Sigmoid colon (tissue), 4 donors: ENCODE measurements at regions not wholly inside any gene's neighbourhood (a gene's known extent, or its start where the extent isn't known, plus 50 kb on each side); places are given as distances from the start of the nearest gene placed in this dataset.

Experiments used
- EP300 ChIP-seq, 4 donors: sonication (generic); formaldehyde crosslinking; IDR thresholded peaks; one replicate each; pipeline ENCODE4 v1.6.1; 2017; ENCODE audit warnings: antibody characterized with exemption in 4 of 4
- POLR2A ChIP-seq, 2 donors: fragments of 450-650 bp; IDR thresholded peaks; one replicate each; pipeline ENCODE4 v1.6.1; 2016; ENCODE audit warnings: antibody characterized with exemption in 2 of 2, mild to moderate bottlenecking in 2 of 2, moderate library complexity in 2 of 2
- POLR2AphosphoS5 ChIP-seq, 4 donors: sonication (generic); formaldehyde crosslinking; IDR thresholded peaks; one replicate each; pipeline ENCODE4 v1.6.1; 2017; ENCODE audit warnings: antibody characterized with exemption in 4 of 4
- TF ChIP-seq, protein P1 (sequence below), 4 experiments: fragments of 450-650 bp in 3 of 4; fragments of 200-600 bp in 1 of 4; IDR thresholded peaks; one replicate each; pipeline ENCODE4 v1.5.1; 2016 to 2019; ENCODE audit warnings: antibody characterized with exemption in 4 of 4, mild to moderate bottlenecking in 3 of 4, moderate library complexity in 2 of 4

DNA sequence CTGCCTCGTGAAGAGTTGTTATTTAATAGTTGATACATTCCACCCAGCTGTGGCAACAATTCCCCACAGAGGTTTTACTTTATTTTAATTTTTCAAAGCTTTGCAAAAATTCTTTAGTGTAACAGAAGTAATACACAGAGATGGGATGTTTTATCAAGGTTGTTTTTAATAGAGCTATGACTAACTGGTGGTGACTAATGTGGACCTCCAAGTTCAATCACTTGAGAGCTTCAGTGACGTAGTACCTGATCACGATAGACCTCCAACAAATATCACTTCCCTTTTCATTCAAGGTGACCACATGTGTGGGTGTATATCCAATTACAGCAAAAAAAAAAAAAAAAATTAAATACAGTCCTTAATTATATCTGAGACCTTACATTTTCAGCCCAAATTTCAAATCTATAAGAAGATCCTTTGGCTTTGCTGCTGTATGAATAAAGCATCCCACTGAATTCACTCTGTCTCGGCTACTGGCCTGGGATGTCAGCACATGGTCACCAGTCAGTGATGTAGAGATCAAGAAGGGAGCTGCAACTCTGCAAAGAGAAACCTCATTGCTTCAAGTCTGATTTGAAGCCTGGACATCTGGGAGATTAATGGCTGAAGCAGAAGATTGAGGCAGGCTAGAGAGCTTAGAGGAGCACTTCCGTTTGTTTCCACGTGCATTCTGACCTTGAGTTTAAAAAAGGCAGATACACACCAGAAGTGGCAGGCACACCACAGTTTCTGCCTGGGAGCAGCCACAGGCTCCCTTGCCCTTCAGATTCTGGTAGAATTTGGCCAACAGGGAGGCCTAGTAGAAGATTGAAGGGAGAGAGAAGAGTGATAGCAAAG is 345.9 kb upstream of the NOCT start:
- TF ChIP-seq, protein P1, sequence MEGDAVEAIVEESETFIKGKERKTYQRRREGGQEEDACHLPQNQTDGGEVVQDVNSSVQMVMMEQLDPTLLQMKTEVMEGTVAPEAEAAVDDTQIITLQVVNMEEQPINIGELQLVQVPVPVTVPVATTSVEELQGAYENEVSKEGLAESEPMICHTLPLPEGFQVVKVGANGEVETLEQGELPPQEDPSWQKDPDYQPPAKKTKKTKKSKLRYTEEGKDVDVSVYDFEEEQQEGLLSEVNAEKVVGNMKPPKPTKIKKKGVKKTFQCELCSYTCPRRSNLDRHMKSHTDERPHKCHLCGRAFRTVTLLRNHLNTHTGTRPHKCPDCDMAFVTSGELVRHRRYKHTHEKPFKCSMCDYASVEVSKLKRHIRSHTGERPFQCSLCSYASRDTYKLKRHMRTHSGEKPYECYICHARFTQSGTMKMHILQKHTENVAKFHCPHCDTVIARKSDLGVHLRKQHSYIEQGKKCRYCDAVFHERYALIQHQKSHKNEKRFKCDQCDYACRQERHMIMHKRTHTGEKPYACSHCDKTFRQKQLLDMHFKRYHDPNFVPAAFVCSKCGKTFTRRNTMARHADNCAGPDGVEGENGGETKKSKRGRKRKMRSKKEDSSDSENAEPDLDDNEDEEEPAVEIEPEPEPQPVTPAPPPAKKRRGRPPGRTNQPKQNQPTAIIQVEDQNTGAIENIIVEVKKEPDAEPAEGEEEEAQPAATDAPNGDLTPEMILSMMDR (IDR thresholded peaks at IDR 0.05) = no peak
- no peak for TF ChIP-seq POLR2AphosphoS5 (IDR thresholded peaks at IDR 0.05)
- TF ChIP-seq POLR2A (IDR thresholded peaks at IDR 0.05) = no peak
- no peak for TF ChIP-seq EP300 (IDR thresholded peaks at IDR 0.05)
